RCC 7860 (cell line): ENCODE measurements at regions not wholly inside any gene's neighbourhood (a gene's known extent, or its start where the extent isn't known, plus 50 kb on each side); places are given as distances from the start of the nearest gene placed in this dataset.
"Not testable (repeated sequence)": the region's sequence is repeated elsewhere in the genome, so short reads cannot be mapped to it uniquely, and the experiment has no call there.

Experiments used
- DNase-seq: peaks from one replicate; pipeline ENCODE4 v3.0.0-alpha.2; 2015; ENCODE audit warnings: low spot score
- FAIRE-seq: peaks from 2 replicates; lab custom pipeline; 2012; peaks lifted over from hg19 to GRCh38; lab: Jason Lieb, UNC

- FAIRE-seq, result no peak
- DNase-seq, result no peak
Observed at GRCh38 chr5:172549696-172550095, 91.4 kb upstream of the NEURL1B start.

GRCh38 chr5:172548981-172549687, 91.9 kb upstream of the NEURL1B start:
- no peak for DNase-seq
- no peak for FAIRE-seq

- FAIRE-seq (no peak), DNase-seq (no peak)
Observed at GRCh38 chr5:172548311-172548731, 92.7 kb upstream of the NEURL1B start.

GRCh38 chr5:172546196-172546595, 91.9 kb upstream of the SH3PXD2B start:
- DNase-seq (no peak), FAIRE-seq (no peak)

GRCh38 chr5:172545291-172545801, 91.0 kb upstream of the SH3PXD2B start:
- DNase-seq (no peak), FAIRE-seq (no peak)

- DNase-seq, result no peak
- no peak for FAIRE-seq
Observed at GRCh38 chr5:172544371-172545095, 90.2 kb upstream of the SH3PXD2B start.

- no peak for DNase-seq
- FAIRE-seq, result no peak
Observed at GRCh38 chr5:172543484-172544298, 89.4 kb upstream of the SH3PXD2B start.

GRCh38 chr5:172542651-172543131, 88.4 kb upstream of the SH3PXD2B start:
- DNase-seq, result no peak
- FAIRE-seq, result no peak

- no peak for FAIRE-seq
- DNase-seq, result no peak
Observed at GRCh38 chr5:172541773-172542136, 87.4 kb upstream of the SH3PXD2B start.

GRCh38 chr5:172541099-172541772, 86.9 kb upstream of the SH3PXD2B start:
- no peak for DNase-seq
- FAIRE-seq, result no peak

GRCh38 chr5:172540099-172540870, 86.0 kb upstream of the SH3PXD2B start:
- FAIRE-seq, result no peak
- DNase-seq, result no peak

- FAIRE-seq, result no peak
Observed at GRCh38 chr5:172535108-172535445, 80.8 kb upstream of the SH3PXD2B start.

GRCh38 chr5:172534229-172535107, 80.1 kb upstream of the SH3PXD2B start:
- DNase-seq (no peak), FAIRE-seq (no peak)

More at GRCh38 chr5:172535108-172535445, 80.8 kb upstream of the SH3PXD2B start:
- no peak for DNase-seq

- FAIRE-seq, result no peak
- DNase-seq, result no peak
Observed at GRCh38 chr5:172533399-172534228, 79.3 kb upstream of the SH3PXD2B start.

GRCh38 chr5:172533058-172533398, 78.7 kb upstream of the SH3PXD2B start:
- FAIRE-seq (no peak), DNase-seq (no peak)

GRCh38 chr5:172532439-172532838, 78.1 kb upstream of the SH3PXD2B start:
- DNase-seq, FAIRE-seq: not testable (repeated sequence)

GRCh38 chr5:172531704-172532026, 77.3 kb upstream of the SH3PXD2B start:
- FAIRE-seq (no peak), DNase-seq (no peak)
